ENCODE measurements at regions not wholly inside any gene's neighbourhood (a gene's known extent, or its start where the extent isn't known, plus 50 kb on each side); places are given as distances from the start of the nearest gene placed in this dataset.

GRCh38 chr13:91228108-91228507, 119.4 kb upstream of the MIR17HG start:
- TF ChIP-seq CTCF (IDR thresholded peaks at IDR 0.05), result no peak
- no peak for TF ChIP-seq EZH2 (IDR thresholded peaks at IDR 0.05)
- TF ChIP-seq EZH2phosphoT487 (IDR thresholded peaks at IDR 0.05), result no peak

Measured in neural progenitor cell (in vitro differentiated cells).